IMR-90 (cell line): ENCODE measurements at regions not wholly inside any gene's neighbourhood (a gene's known extent, or its start where the extent isn't known, plus 50 kb on each side); places are given as distances from the start of the nearest gene placed in this dataset.

Source experiments
- ATAC-seq: fragments of 200-7000 bp; cut with Tn5 transposase; 2 replicates; pipeline ENCODE4 v1.9.1; 2020; ENCODE audit warnings: low read depth, mild to moderate bottlenecking, moderate library complexity
- BruUV-seq: library from RNA; stranded (reverse); fragments of 400-500 nt; replicated peaks from 2 replicates; lab custom pipeline; 2021; lab: Mats Ljungman, UMichigan
- CTCF ChIA-PET: fragments of 300-600 bp; formaldehyde crosslinking; extraction: SDS; loops from one replicate; lab custom pipeline; 2021; ENCODE audit warnings: antibody characterized with exemption; lab: Yijun Ruan, JAX
- POLR2A ChIA-PET: fragments of 300-600 bp; sonication (Branson Sonifier 250); formaldehyde crosslinking; loops from one replicate; lab custom pipeline; 2022; ENCODE audit warnings: antibody characterized with exemption; ENCODE audit not compliant: unreplicated experiment; lab: Charles Lee
- DNase-seq: peaks from one replicate; pipeline ENCODE4 v3.0.0; 2013
- H2AFZ ChIP-seq: replicated peaks from 2 replicates; pipeline ENCODE3; 2013; ENCODE audit warnings: low read length, mild to moderate bottlenecking; ENCODE audit not compliant: poor library complexity
- H2AK5ac ChIP-seq: 2 replicates; pipeline ENCODE4 v1.6.1; 2013; ENCODE audit warnings: low read depth, low read length, inconsistent platforms
- H2AK9ac ChIP-seq: replicated peaks from 2 replicates; pipeline ENCODE3; 2013; ENCODE audit warnings: mild to moderate bottlenecking, low read depth, low read length, moderate library complexity; ENCODE audit not compliant: poor library complexity
- H2BK120ac ChIP-seq: 2 replicates; pipeline ENCODE4 v1.6.1; 2013; ENCODE audit warnings: low read depth, low read length, inconsistent platforms
- H2BK15ac ChIP-seq: 3 replicates; pipeline ENCODE4 v1.6.1; 2013; ENCODE audit warnings: low read depth, low read length, inconsistent platforms
- H2BK20ac ChIP-seq: 2 replicates; pipeline ENCODE4 v1.6.1; 2013; ENCODE audit warnings: low read depth, mild to moderate bottlenecking, inconsistent platforms, low read length, moderate library complexity
- H2BK5ac ChIP-seq: 2 replicates; pipeline ENCODE4 v1.6.1; 2013; ENCODE audit warnings: mild to moderate bottlenecking, low read depth, low read length, inconsistent platforms; ENCODE audit not compliant: poor library complexity, severe bottlenecking
- H3K14ac ChIP-seq: replicated peaks from 2 replicates; pipeline ENCODE4 v1.6.1; 2013; ENCODE audit warnings: low read depth, low read length, inconsistent platforms
- H3K18ac ChIP-seq: 2 replicates; pipeline ENCODE4 v1.6.1; 2013; ENCODE audit warnings: low read depth, low read length, control low read depth
- H3K23ac ChIP-seq: 2 replicates; pipeline ENCODE4 v1.6.1; 2013; ENCODE audit warnings: low read depth, low read length, inconsistent platforms
- H3K27ac ChIP-seq: 2 replicates; pipeline ENCODE4 v1.5.1; 2013; ENCODE audit warnings: mild to moderate bottlenecking, control low read depth, low read length; ENCODE audit not compliant: insufficient read depth
- H3K27me3 ChIP-seq: 2 replicates; pipeline ENCODE4 v1.6.1; 2013; ENCODE audit warnings: low read length; ENCODE audit not compliant: control insufficient read depth, insufficient read depth
- H3K36me3 ChIP-seq: 2 replicates; pipeline ENCODE4 v1.6.1; 2013; ENCODE audit warnings: low read length, mixed read lengths; ENCODE audit not compliant: control insufficient read depth, insufficient read depth
- H3K4ac ChIP-seq: 2 replicates; pipeline ENCODE4 v1.6.1; 2013; ENCODE audit warnings: low read depth, low read length, inconsistent platforms
- H3K4me1 ChIP-seq: 2 replicates; pipeline ENCODE4 v1.6.1; 2013; ENCODE audit warnings: low read length, mixed read lengths; ENCODE audit not compliant: control insufficient read depth, insufficient read depth
- H3K4me2 ChIP-seq: 2 replicates; pipeline ENCODE4 v1.6.1; 2013; ENCODE audit warnings: low read depth, mild to moderate bottlenecking, control low read depth, low read length, moderate library complexity
- H3K4me3 ChIP-seq: 2 replicates; pipeline ENCODE4 v1.5.1; 2013; ENCODE audit warnings: low read depth, mild to moderate bottlenecking, control low read depth, low read length, moderate library complexity; ENCODE audit not compliant: insufficient read depth
- H3K56ac ChIP-seq: 2 replicates; pipeline ENCODE4 v1.6.1; 2013; ENCODE audit warnings: low read length, inconsistent platforms; ENCODE audit not compliant: insufficient read depth; ENCODE audit errors: extremely low read depth
- H3K79me1 ChIP-seq, 2 experiments: 2 replicates each; pipeline ENCODE4 v1.6.1; 2013; ENCODE audit warnings: low read length in 2 of 2, inconsistent platforms in 1 of 2, low read depth in 1 of 2
- H3K9ac ChIP-seq: 2 replicates; pipeline ENCODE4 v1.6.1; 2013; ENCODE audit warnings: low read depth, low read length, control low read depth
- H3K9me1 ChIP-seq: 2 replicates; pipeline ENCODE4 v1.6.1; 2013; ENCODE audit warnings: low read length, inconsistent platforms; ENCODE audit not compliant: insufficient read depth
- H3K9me3 ChIP-seq: 2 replicates; pipeline ENCODE4 v1.6.1; 2013; ENCODE audit warnings: low read length; ENCODE audit not compliant: control insufficient read depth, insufficient read depth
- H4K20me1 ChIP-seq: 2 replicates; pipeline ENCODE4 v1.6.1; 2013; ENCODE audit warnings: low read length, inconsistent platforms; ENCODE audit not compliant: insufficient read depth
- H4K5ac ChIP-seq: 2 replicates; pipeline ENCODE4 v1.6.1; 2013; ENCODE audit warnings: mild to moderate bottlenecking, low read depth, low read length, control low read depth
- H4K8ac ChIP-seq, 2 experiments: 2 replicates each; pipeline ENCODE4 v1.6.1; 2013; ENCODE audit warnings: low read depth in 2 of 2, low read length in 2 of 2, control low read depth in 1 of 2, inconsistent platforms in 1 of 2
- H4K91ac ChIP-seq: 2 replicates; pipeline ENCODE4 v1.6.1; 2013; ENCODE audit warnings: low read depth, low read length, inconsistent platforms; ENCODE audit not compliant: insufficient read depth
- BHLHE40 ChIP-seq: fragments of 150-350 bp; IDR thresholded peaks from 2 replicates; pipeline ENCODE4 v1.6.1; 2016; ENCODE audit warnings: mild to moderate bottlenecking, low read depth, low read length
- CEBPB ChIP-seq: IDR thresholded peaks from 2 replicates; pipeline ENCODE4 v1.6.1; 2012; ENCODE audit warnings: low read depth, low read length, improper control_type of control experiment
- CHD1 ChIP-seq: IDR thresholded peaks from 2 replicates; pipeline ENCODE4 v1.6.1; 2012; ENCODE audit warnings: low read depth, low read length, improper control_type of control experiment
- MAFK ChIP-seq: IDR thresholded peaks from 2 replicates; pipeline ENCODE4 v1.6.1; 2012; ENCODE audit warnings: low read depth, low read length, improper control_type of control experiment
- NFE2L2 ChIP-seq: fragments of 150-350 bp; IDR thresholded peaks from 2 replicates; pipeline ENCODE4 v1.6.1; 2016; ENCODE audit warnings: low read depth, mild to moderate bottlenecking, low read length
- POLR2A ChIP-seq: IDR thresholded peaks from 2 replicates; pipeline ENCODE4 v1.6.1; 2012; ENCODE audit warnings: mild to moderate bottlenecking, low read depth, low read length
- RAD21 ChIP-seq: IDR thresholded peaks from 2 replicates; pipeline ENCODE4 v1.6.1; 2012; ENCODE audit warnings: low read length, improper control_type of control experiment
- RFX5 ChIP-seq: IDR thresholded peaks from 2 replicates; pipeline ENCODE4 v1.8.0; 2012; ENCODE audit warnings: low read depth, mild to moderate bottlenecking, low read length, moderate library complexity
- SMC3 ChIP-seq: fragments of 150-350 bp; IDR thresholded peaks from 2 replicates; pipeline ENCODE4 v1.6.1; 2016; ENCODE audit warnings: low read depth, mild to moderate bottlenecking, antibody characterized with exemption, low read length, moderate library complexity
- WGBS, 2 experiments: methylation state at CpG; one replicate each; pipeline versions ENCODE4 v1.1.5 to v1.1.7; 2013; ENCODE audit warnings: missing lambda C conversion rate in 2 of 2; ENCODE audit not compliant: insufficient read length in 1 of 2; ENCODE audit errors: extremely low coverage in 2 of 2; 5-methylcytosine and 5-hydroxymethylcytosine counted together
- dilution Hi-C: fragments of 300-500 bp; cut with HindIII; formaldehyde crosslinking; loops from one replicate; pipeline ENCODE4 v1.14.3; 2018; ENCODE audit warnings: low sequenced_read_pairs; ENCODE audit not compliant: unreplicated experiment
- in situ Hi-C: fragments of 300-500 bp; cut with MboI; formaldehyde crosslinking; loops from 3 replicates; pipeline ENCODE4 v1.14.3; 2019; ENCODE audit warnings: low sequenced_read_pairs, inconsistent platforms, mixed read lengths
- intact Hi-C: fragments of 100-400 bp; cut with micrococcal nuclease; formaldehyde crosslinking; loops from 2 replicates; pipeline ENCODE4 v1.10.0; 2022
- TF ChIP-seq, protein P1 (sequence below): fragments of 150-350 bp; IDR thresholded peaks from 2 replicates; pipeline ENCODE4 v1.6.1; 2016; ENCODE audit warnings: low read depth, mild to moderate bottlenecking, low read length, moderate library complexity, borderline replicate concordance
- TF ChIP-seq, protein P2 (sequence below): conservative IDR thresholded peaks from 2 replicates; pipeline ENCODE4 v1.5.1; 2012; ENCODE audit warnings: mild to moderate bottlenecking, low read depth, low read length, improper control_type of control experiment

DNA sequence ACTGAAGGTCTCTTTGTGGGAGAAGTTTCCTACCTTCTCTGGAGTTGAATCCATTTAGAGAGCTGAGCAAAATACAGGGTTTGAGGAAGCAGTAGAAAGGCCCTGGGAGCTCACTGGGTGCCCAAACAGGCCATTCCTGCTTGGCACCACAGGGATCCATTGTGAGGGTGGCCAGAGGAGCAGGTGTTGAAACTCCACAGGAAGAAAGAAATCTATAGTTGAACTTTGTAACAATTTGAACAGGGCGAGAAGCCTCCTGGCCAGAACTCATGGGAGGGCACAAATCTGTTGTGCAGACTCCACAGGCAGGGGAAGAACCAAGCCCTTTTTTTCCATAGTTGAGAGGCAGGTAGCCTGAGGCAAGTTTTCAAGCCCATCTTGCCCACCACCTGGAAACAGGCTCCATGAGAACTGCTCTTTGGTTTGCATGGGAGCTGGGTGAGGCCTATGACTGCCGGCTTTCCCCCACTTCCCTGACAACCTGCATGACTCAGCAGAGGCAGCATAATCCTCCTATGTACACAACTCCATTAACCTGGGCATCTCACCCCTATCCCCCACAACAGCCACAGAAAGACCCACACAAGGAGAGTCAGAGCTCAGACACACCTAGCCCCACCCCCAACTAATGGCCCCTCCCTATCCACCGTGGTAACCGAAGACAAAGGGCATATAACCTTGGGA, 1053.0 kb downstream of the TSN start:
- Histone ChIP-seq H3K9ac (no peak overlapping the region), H2BK120ac (no peak overlapping the region), H3K4me3 (no peak overlapping the region), H3K23ac (no peak overlapping the region), H3K9me1 (no peaks in the 10 kb centered on the region), H3K4ac (no peak overlapping the region), H2AK5ac (no peak overlapping the region), H3K4me1 (no peaks in the 10 kb centered on the region), H2AK9ac (no peak overlapping the region), H3K14ac (no peak overlapping the region), H2BK15ac (no peak overlapping the region), H3K18ac (no peak overlapping the region), H3K9me3 (peaks cover 8% of the 10 kb centered on the region), H3K56ac (no peak overlapping the region), H3K4me2 (no peak overlapping the region), H3K79me1 (no peaks in the 10 kb centered on the region), H2BK5ac (no peak overlapping the region), H3K27ac (no peak overlapping the region), H3K36me3 (no peaks in the 10 kb centered on the region), H4K20me1 (no peaks in the 10 kb centered on the region), H4K91ac (no peak overlapping the region), H2BK20ac (no peak overlapping the region), H3K27me3 (no peaks in the 10 kb centered on the region), H2AFZ (no peak overlapping the region), H4K5ac (no peak overlapping the region), H4K8ac (no peak overlapping the region)
- ChIA-PET POLR2A (no interaction called here), CTCF (no interaction called here)
- in situ Hi-C loops (no loop called here), dilution Hi-C loops (no loop called here), intact Hi-C loops (no loop called here)
- no CpG with 5 or more reads among the region's 4 CpGs for WGBS, 2 experiments
- TF ChIP-seq, protein P1, sequence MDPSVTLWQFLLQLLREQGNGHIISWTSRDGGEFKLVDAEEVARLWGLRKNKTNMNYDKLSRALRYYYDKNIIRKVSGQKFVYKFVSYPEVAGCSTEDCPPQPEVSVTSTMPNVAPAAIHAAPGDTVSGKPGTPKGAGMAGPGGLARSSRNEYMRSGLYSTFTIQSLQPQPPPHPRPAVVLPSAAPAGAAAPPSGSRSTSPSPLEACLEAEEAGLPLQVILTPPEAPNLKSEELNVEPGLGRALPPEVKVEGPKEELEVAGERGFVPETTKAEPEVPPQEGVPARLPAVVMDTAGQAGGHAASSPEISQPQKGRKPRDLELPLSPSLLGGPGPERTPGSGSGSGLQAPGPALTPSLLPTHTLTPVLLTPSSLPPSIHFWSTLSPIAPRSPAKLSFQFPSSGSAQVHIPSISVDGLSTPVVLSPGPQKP = no peak
- TF ChIP-seq RAD21 (no peak), CEBPB (no peak), CHD1 (no peak), POLR2A (no peak), MAFK (no peak), BHLHE40 (no peak), RFX5 (no peak), SMC3 (no peak), NFE2L2 (no peak)
- TF ChIP-seq, protein P2, sequence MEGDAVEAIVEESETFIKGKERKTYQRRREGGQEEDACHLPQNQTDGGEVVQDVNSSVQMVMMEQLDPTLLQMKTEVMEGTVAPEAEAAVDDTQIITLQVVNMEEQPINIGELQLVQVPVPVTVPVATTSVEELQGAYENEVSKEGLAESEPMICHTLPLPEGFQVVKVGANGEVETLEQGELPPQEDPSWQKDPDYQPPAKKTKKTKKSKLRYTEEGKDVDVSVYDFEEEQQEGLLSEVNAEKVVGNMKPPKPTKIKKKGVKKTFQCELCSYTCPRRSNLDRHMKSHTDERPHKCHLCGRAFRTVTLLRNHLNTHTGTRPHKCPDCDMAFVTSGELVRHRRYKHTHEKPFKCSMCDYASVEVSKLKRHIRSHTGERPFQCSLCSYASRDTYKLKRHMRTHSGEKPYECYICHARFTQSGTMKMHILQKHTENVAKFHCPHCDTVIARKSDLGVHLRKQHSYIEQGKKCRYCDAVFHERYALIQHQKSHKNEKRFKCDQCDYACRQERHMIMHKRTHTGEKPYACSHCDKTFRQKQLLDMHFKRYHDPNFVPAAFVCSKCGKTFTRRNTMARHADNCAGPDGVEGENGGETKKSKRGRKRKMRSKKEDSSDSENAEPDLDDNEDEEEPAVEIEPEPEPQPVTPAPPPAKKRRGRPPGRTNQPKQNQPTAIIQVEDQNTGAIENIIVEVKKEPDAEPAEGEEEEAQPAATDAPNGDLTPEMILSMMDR = no peak
- ATAC-seq = no peak
- no TSS peak for BruUV-seq
- DNase-seq = no peak
